OCI-LY1 (cell line): ENCODE measurements at regions not wholly inside any gene's neighbourhood (a gene's known extent, or its start where the extent isn't known, plus 50 kb on each side); places are given as distances from the start of the nearest gene placed in this dataset.

Experiments
- CTCF ChIP-seq: fragments of 200-600 bp; sonication (generic), shearing (Covaris generic); IDR thresholded peaks from 2 replicates; pipeline ENCODE4 v1.5.1; 2017; ENCODE audit warnings: mild to moderate bottlenecking, antibody characterized with exemption, low read length, moderate library complexity, mixed read lengths
- EZH2 ChIP-seq: fragments of 200-600 bp; sonication (generic), shearing (Covaris generic); IDR thresholded peaks from 2 replicates; pipeline ENCODE4 v1.8.0; 2017; ENCODE audit warnings: borderline replicate concordance, mixed run types, mild to moderate bottlenecking, antibody characterized with exemption, low read length, moderate library complexity, mixed read lengths

DNA sequence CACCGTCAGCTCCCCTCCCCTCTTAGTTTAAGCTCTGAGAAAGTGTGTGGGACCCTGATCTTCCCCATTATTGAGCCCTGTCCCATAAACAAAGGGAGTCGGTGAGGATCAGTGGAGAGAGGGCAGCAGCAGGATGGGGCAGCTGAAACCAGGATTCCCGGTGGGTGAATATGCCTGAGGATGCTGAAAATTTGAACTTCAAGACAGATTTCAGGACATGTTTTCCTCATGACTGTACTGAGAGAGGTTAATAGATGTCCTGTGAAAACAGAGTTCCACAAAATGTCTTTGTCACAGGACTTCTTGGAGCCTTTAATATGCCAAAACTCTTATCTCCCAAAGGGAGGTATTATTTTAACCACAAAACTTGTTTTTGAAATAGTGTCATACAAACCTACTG lies 53.5 kb upstream of the SLC22A16 start:
- no peak for TF ChIP-seq CTCF
- TF ChIP-seq EZH2 = no peak
